K562 (cell line): ENCODE measurements at regions not wholly inside any gene's neighbourhood (a gene's known extent, or its start where the extent isn't known, plus 50 kb on each side); places are given as distances from the start of the nearest gene placed in this dataset.

Experiments
- ATAC-seq: fragments of 200-7000 bp; cut with Tn5 transposase; 3 replicates; pipeline ENCODE4 v1.9.1; 2020; ENCODE audit warnings: moderate library complexity
- BruUV-seq: library from RNA; stranded (reverse); fragments of 400-500 nt; replicated peaks from 2 replicates; lab custom pipeline; 2021; lab: Mats Ljungman, UMichigan
- CTCF ChIA-PET: fragments of 300-600 bp; formaldehyde crosslinking; extraction: SDS; loops from one replicate; lab custom pipeline; 2021; ENCODE audit warnings: low intra/inter-chr PET ratio; lab: Yijun Ruan, JAX
- POLR2A ChIA-PET: fragments of 300-600, 350-650 bp; sonication (Branson Sonifier 250); formaldehyde crosslinking; extraction: SDS; loops from one replicate; lab custom pipeline; 2021; ENCODE audit warnings: antibody characterized with exemption, inconsistent platforms; lab: Yijun Ruan, JAX
- DNase-seq, 4 experiments: peaks; one replicate each; pipeline versions ENCODE4 v3.0.0 to v3.0.0-alpha.2; 2011 to 2018; ENCODE audit warnings: low spot score in 3 of 4, mixed read lengths in 3 of 4; ENCODE audit errors: extremely low read depth in 1 of 4
- FAIRE-seq: peaks from 2 replicates; lab custom pipeline; 2011; peaks lifted over from hg19 to GRCh38; lab: Jason Lieb, UNC
- H2AFZ ChIP-seq: 2 replicates; pipeline ENCODE4 v1.6.0; 2011; ENCODE audit warnings: low read depth, low read length, control low read depth, inconsistent platforms
- H3K27ac ChIP-seq: fragments of 200-600 bp; 3 replicates; pipeline ENCODE4 v1.8.0; 2011; ENCODE audit warnings: low read depth, mild to moderate bottlenecking, control low read depth, inconsistent platforms, low read length, moderate library complexity, mixed read lengths; ENCODE audit errors: extremely low read depth
- H3K27me3 ChIP-seq, 2 experiments: fragments of 300-600 bp in 1 of 2; 2 replicates in 1 of 2; 3 replicates in 1 of 2; pipeline versions ENCODE4 v1.6.0 to v1.8.0; 2011; ENCODE audit warnings: inconsistent platforms in 2 of 2, low read length in 2 of 2, mild to moderate bottlenecking in 1 of 2, mixed read lengths in 1 of 2, moderate library complexity in 1 of 2; ENCODE audit not compliant: control insufficient read depth in 2 of 2, insufficient read depth in 2 of 2
- H3K36me3 ChIP-seq: fragments of 300-600 bp; 3 replicates; pipeline ENCODE4 v1.8.0; 2011; ENCODE audit warnings: mild to moderate bottlenecking, low read length, inconsistent platforms; ENCODE audit not compliant: control insufficient read depth, insufficient read depth
- H3K4me1 ChIP-seq, 2 experiments: fragments of 200-600 bp in 1 of 2; replicated peaks in 1 of 2; 2 replicates in 1 of 2; 3 replicates in 1 of 2; pipeline versions ENCODE4 v1.5.1 to v1.8.0; 2011; ENCODE audit warnings: inconsistent platforms in 2 of 2, low read length in 2 of 2, mild to moderate bottlenecking in 1 of 2, mixed read lengths in 1 of 2, moderate library complexity in 1 of 2; ENCODE audit not compliant: control insufficient read depth in 2 of 2, insufficient read depth in 2 of 2
- H3K4me2 ChIP-seq: 2 replicates; pipeline ENCODE4 v1.6.1; 2011; ENCODE audit warnings: low read length, control low read depth, inconsistent platforms, mixed read lengths; ENCODE audit not compliant: insufficient read depth
- H3K4me3 ChIP-seq: fragments of 200-600 bp; sonication (generic), shearing (Covaris generic); 2 replicates; pipeline ENCODE4 v1.5.1; 2016; ENCODE audit warnings: control low read depth, inconsistent platforms
- H3K79me2 ChIP-seq: fragments of 200-600 bp; 3 replicates; pipeline ENCODE4 v1.8.0; 2011; ENCODE audit warnings: low read length, inconsistent platforms; ENCODE audit not compliant: control insufficient read depth, insufficient read depth
- H3K9ac ChIP-seq, 2 experiments: 2 replicates each; pipeline versions ENCODE4 v1.6.0 to v1.6.1; 2011; ENCODE audit warnings: low read depth in 2 of 2, low read length in 2 of 2, control low read depth in 1 of 2, inconsistent platforms in 1 of 2, mild to moderate bottlenecking in 1 of 2, mixed read lengths in 1 of 2; ENCODE audit not compliant: insufficient read depth in 1 of 2
- H3K9me1 ChIP-seq: one replicate; pipeline ENCODE4 v1.6.0; 2011; ENCODE audit warnings: inconsistent platforms, mild to moderate bottlenecking, low read length, moderate library complexity; ENCODE audit not compliant: control insufficient read depth, insufficient read depth
- H3K9me3 ChIP-seq: replicated peaks from 2 replicates; pipeline ENCODE4 v1.5.1; 2011; ENCODE audit warnings: low read depth, low read length, inconsistent platforms; ENCODE audit not compliant: control insufficient read depth, insufficient read depth
- H4K20me1 ChIP-seq: replicated peaks from 2 replicates; pipeline ENCODE4 v1.6.1; 2011; ENCODE audit warnings: low read length, inconsistent platforms, mixed read lengths; ENCODE audit not compliant: control insufficient read depth, insufficient read depth
- BACH1 ChIP-seq: fragments of 200-800 bp; sonication (Bioruptor generic); IDR thresholded peaks from 2 replicates; pipeline ENCODE4 v1.6.1; 2016; ENCODE audit warnings: missing genetic modification characterization, missing compliant biosample characterization
- BCLAF1 ChIP-seq, 2 experiments: fragments of 450-650 bp in 1 of 2; IDR thresholded peaks; 2 replicates each; pipeline ENCODE4 v1.6.1; 2011 to 2017; ENCODE audit warnings: low read depth in 2 of 2, antibody characterized with exemption in 1 of 2, borderline replicate concordance in 1 of 2, low read length in 1 of 2, mild to moderate bottlenecking in 1 of 2, mixed read lengths in 1 of 2; ENCODE audit not compliant: control insufficient read depth in 1 of 2
- BCOR ChIP-seq: fragments of 450-650 bp; IDR thresholded peaks from 2 replicates; pipeline ENCODE4 v1.6.1; 2016
- CHD1 ChIP-seq: fragments of 200-600 bp; sonication (generic); IDR thresholded peaks from one replicate; pipeline ENCODE4 v1.6.1; 2012; ENCODE audit warnings: mild to moderate bottlenecking, moderate library complexity, low read length, inconsistent platforms
- EHMT2 ChIP-seq: fragments of 450-650 bp; IDR thresholded peaks from 2 replicates; pipeline ENCODE4 v1.6.1; 2018; ENCODE audit warnings: antibody characterized with exemption
- GATAD2B ChIP-seq: fragments of 450-650 bp; IDR thresholded peaks from 2 replicates; pipeline ENCODE4 v1.6.1; 2017; ENCODE audit warnings: mild to moderate bottlenecking, borderline replicate concordance
- KHSRP ChIP-seq: fragments of 450-650 bp; IDR thresholded peaks from 2 replicates; pipeline ENCODE4 v1.6.1; 2017
- MLLT1 ChIP-seq, 2 experiments: fragments of 450-650 bp; IDR thresholded peaks; 2 replicates each; pipeline ENCODE4 v1.6.1; 2016
- MXI1 ChIP-seq: IDR thresholded peaks from 2 replicates; pipeline ENCODE4 v1.6.1; 2011; ENCODE audit warnings: low read depth, mild to moderate bottlenecking, improper control_type of control experiment, low read length
- NR4A1 ChIP-seq, 2 experiments: fragments of 250-450 bp in 1 of 2; fragments of 450-650 bp in 1 of 2; sonication (Bioruptor Pico) in 1 of 2; IDR thresholded peaks; 2 replicates each; pipeline versions ENCODE4 v1.4.0 to v1.6.1; 2016 to 2020; ENCODE audit warnings: mild to moderate bottlenecking in 2 of 2, missing compliant biosample characterization in 1 of 2, missing genetic modification characterization in 1 of 2, moderate library complexity in 1 of 2
- SMAD2 ChIP-seq: fragments of 150-350 bp; IDR thresholded peaks from 2 replicates; pipeline ENCODE4 v1.6.1; 2014; ENCODE audit warnings: low read depth, mild to moderate bottlenecking, low read length
- TEAD4 ChIP-seq, 2 experiments: sonication (generic) in 1 of 2; formaldehyde crosslinking in 1 of 2; IDR thresholded peaks; 2 replicates each; pipeline versions ENCODE4 v1.6.1 to v1.8.0; 2012 to 2022; ENCODE audit warnings: borderline replicate concordance in 1 of 2, inconsistent platforms in 1 of 2, low read length in 1 of 2, mild to moderate bottlenecking in 1 of 2, missing genetic modification reagents in 1 of 2
- ZBED1 ChIP-seq: IDR thresholded peaks from 2 replicates; pipeline ENCODE4 v1.6.1; 2014
- ZC3H8 ChIP-seq: fragments of 450-650 bp; IDR thresholded peaks from 2 replicates; pipeline ENCODE4 v1.6.1; 2017
- ZKSCAN1 ChIP-seq: fragments of 150-350 bp; IDR thresholded peaks from 2 replicates; pipeline ENCODE4 v1.6.1; 2016; ENCODE audit warnings: low read depth, low read length
- ZNF174 ChIP-seq: fragments of 250-450 bp; sonication (Bioruptor Pico); IDR thresholded peaks from 2 replicates; pipeline ENCODE4 v1.4.0; 2020; ENCODE audit warnings: mild to moderate bottlenecking
- ZNF449 ChIP-seq: fragments of 250-450 bp; sonication (Bioruptor Pico); IDR thresholded peaks from 2 replicates; pipeline ENCODE4 v1.8.0; 2022; ENCODE audit warnings: moderate library complexity, mild to moderate bottlenecking, inconsistent platforms
- WGBS: fragments of 100-300 bp; shearing (Covaris generic); methylation state at CpG from one replicate; pipeline ENCODE4 v1.1.6; 2016; ENCODE audit warnings: low coverage, mixed read lengths; ENCODE audit not compliant: insufficient coverage; ENCODE audit errors: missing lambda C conversion rate; 5-methylcytosine and 5-hydroxymethylcytosine counted together
- in situ Hi-C: fragments of 300-500 bp; cut with MboI; formaldehyde crosslinking; loops from 4 replicates; pipeline ENCODE4 v1.15.0; 2018; ENCODE audit warnings: inconsistent platforms, mixed read lengths
- intact Hi-C: fragments of 100-400 bp; cut with micrococcal nuclease; formaldehyde crosslinking; loops from 2 replicates; pipeline ENCODE4 v1.14.2; 2022

- H3K9ac ChIP-seq, result no peak overlapping the region
- TF ChIP-seq EHMT2 (no peak), ZNF449 (no peak), TEAD4 (IDR thresholded peaks at IDR 0.05; ENCODE audit: low read length) (no peak), TEAD4 (CRISPR knock-in tag; IDR thresholded peaks at IDR 0.05; ENCODE audit: borderline replicate concordance) (no peak), ZKSCAN1 (no peak), GATAD2B (no peak), ZC3H8 (no peak), MXI1 (no peak), SMAD2 (no peak), BACH1 (tag) (no peak), ZNF174 (CRISPR knock-in tag) (no peak), BCLAF1 (IDR thresholded peaks at IDR 0.05; ENCODE audit: borderline replicate concordance in 1 of 2, control insufficient read depth in 1 of 2, low read depth in 2 of 2, low read length in 1 of 2) (no peak), CHD1 (no peak), MLLT1 (IDR thresholded peaks at IDR 0.05) (no peak), BCOR (no peak), KHSRP (no peak), NR4A1 (CRISPR knock-in tag; IDR thresholded peaks at IDR 0.05) (no peak), NR4A1 (tag; IDR thresholded peaks at IDR 0.05) (no peak), ZBED1 (no peak)
- TF ChIP-seq, all 486 proteins: peak for 0
- BruUV-seq, result no TSS peak
- Histone ChIP-seq H3K9me3 (peaks cover 1% of the 10 kb centered on the region; the same call in 1 of the 2 replicates), H3K79me2 (no peaks in the 10 kb centered on the region), H3K4me2 (no peak overlapping the region), H3K9me1 (no peaks in the 10 kb centered on the region), H3K4me3 (no peak overlapping the region), H3K27ac (no peak overlapping the region), H2AFZ (no peak overlapping the region), H3K27me3 (no peaks in the 10 kb centered on the region), H3K36me3 (no peaks in the 10 kb centered on the region), H3K4me1 (no peaks in the 10 kb centered on the region), H4K20me1 (no peaks in the 10 kb centered on the region)
- in situ Hi-C loops, result no loop called here
- POLR2A ChIA-PET, result no interaction called here
- no peak for DNase-seq
- intact Hi-C loops, result no loop called here
- CTCF ChIA-PET, result no interaction called here
- 0% methylated on average over 2 of the region's 2 CpGs for WGBS
- FAIRE-seq, result no peak
- no peak for ATAC-seq
Measured at GRCh38 chr4:30946288-30946687, 226.1 kb downstream of the PCDH7 start.
